SK-N-SH (cell line): ENCODE measurements at regions not wholly inside any gene's neighbourhood (a gene's known extent, or its start where the extent isn't known, plus 50 kb on each side); places are given as distances from the start of the nearest gene placed in this dataset.

Source experiments
- CHD2 ChIP-seq: fragments of 150-350 bp; IDR thresholded peaks from 2 replicates; pipeline ENCODE4 v1.6.1; 2018; ENCODE audit warnings: low read length; ENCODE audit not compliant: partially characterized antibody
- CTCF ChIP-seq: fragments of 200-600 bp; sonication (generic); IDR thresholded peaks from 2 replicates; pipeline ENCODE4 v1.6.1; 2017; ENCODE audit warnings: antibody characterized with exemption, mild to moderate bottlenecking, moderate library complexity
- EZH2phosphoT487 ChIP-seq: fragments of 200-600 bp; sonication (generic); IDR thresholded peaks from 2 replicates; pipeline ENCODE4 v1.6.1; 2017; ENCODE audit warnings: low read depth, mixed run types, mild to moderate bottlenecking, antibody characterized with exemption, moderate library complexity, borderline replicate concordance
- IRF3 ChIP-seq: fragments of 150-350 bp; IDR thresholded peaks from 2 replicates; pipeline ENCODE4 v1.6.1; 2016; ENCODE audit warnings: mild to moderate bottlenecking, low read depth, low read length
- JUND ChIP-seq: IDR thresholded peaks from 2 replicates; pipeline ENCODE4 v1.4.0; 2012
- POLR2AphosphoS5 ChIP-seq: IDR thresholded peaks from 2 replicates; pipeline ENCODE4 v1.6.1; 2012; ENCODE audit warnings: low read depth, low read length
- RAD21 ChIP-seq: IDR thresholded peaks from 2 replicates; pipeline ENCODE4 v1.6.1; 2012; ENCODE audit warnings: mild to moderate bottlenecking, low read length
- REST ChIP-seq: IDR thresholded peaks from 2 replicates; pipeline ENCODE4 v1.6.1; 2012; ENCODE audit warnings: mild to moderate bottlenecking, low read depth, low read length, moderate library complexity
- RXRA ChIP-seq: IDR thresholded peaks from 2 replicates; pipeline ENCODE4 v1.4.0; 2012; ENCODE audit warnings: low read depth, mild to moderate bottlenecking, borderline replicate concordance
- SIN3A ChIP-seq: IDR thresholded peaks from 2 replicates; pipeline ENCODE4 v1.6.1; 2012; ENCODE audit warnings: low read depth, mild to moderate bottlenecking, low read length, moderate library complexity, borderline replicate concordance
- USF2 ChIP-seq: fragments of 150-350 bp; IDR thresholded peaks from 2 replicates; pipeline ENCODE4 v1.6.1; 2017; ENCODE audit warnings: antibody characterized with exemption, low read length, low read depth, borderline replicate concordance
- YY1 ChIP-seq: IDR thresholded peaks from 2 replicates; pipeline ENCODE4 v1.4.0; 2012; ENCODE audit warnings: low read depth, mild to moderate bottlenecking

GRCh38 chr9:30299126-30299780 is 2085.2 kb upstream of the ACO1 start:
- TF ChIP-seq SIN3A (no peak), YY1 (no peak), CTCF (no peak), REST (no peak), EZH2phosphoT487 (no peak), IRF3 (no peak), RXRA (no peak), CHD2 (no peak), JUND (no peak), RAD21 (no peak), POLR2AphosphoS5 (no peak), USF2 (no peak)
